Bronchial epithelial cell (primary cell): ENCODE measurements at regions not wholly inside any gene's neighbourhood (a gene's known extent, or its start where the extent isn't known, plus 50 kb on each side); places are given as distances from the start of the nearest gene placed in this dataset.
A peak's percentile ranks its signal among the peaks of the same experiment; 100 is the strongest.

ENCODE experiments used
- DNase-seq: peaks from one replicate; pipeline ENCODE4 v3.0.0-alpha.2; 2010; ENCODE audit warnings: low read depth
- FAIRE-seq: peaks from 2 replicates; lab custom pipeline; 2011; peaks lifted over from hg19 to GRCh38; lab: Jason Lieb, UNC
- H3K27me3 ChIP-seq: 2 replicates; pipeline ENCODE4 v1.5.1; 2011; ENCODE audit warnings: low read length; ENCODE audit not compliant: control insufficient read depth, insufficient read depth
- H3K36me3 ChIP-seq: 2 replicates; pipeline ENCODE4 v1.5.1; 2011; ENCODE audit warnings: low read length; ENCODE audit not compliant: control insufficient read depth, insufficient read depth
- H3K4me3 ChIP-seq: 2 replicates; pipeline ENCODE4 v1.5.1; 2011; ENCODE audit warnings: mild to moderate bottlenecking, low read depth, low read length, control low read depth
- CTCF ChIP-seq: IDR thresholded peaks from 2 replicates; pipeline ENCODE4 v1.5.1; 2011; ENCODE audit warnings: mild to moderate bottlenecking, moderate library complexity, low read length, control low read depth, inconsistent platforms; ENCODE audit not compliant: insufficient read depth, severe bottlenecking

- Histone ChIP-seq H3K36me3 (no peaks in the 10 kb centered on the region), H3K27me3 (peaks cover 2% of the 10 kb centered on the region), H3K4me3 (no peak overlapping the region)
- DNase-seq = peak; percentile 43
- TF ChIP-seq CTCF = no peak
- no peak for FAIRE-seq
Measured at GRCh38 chr5:42887097-42887496, 75.4 kb upstream of the SELENOP start.

GRCh38 chr5:42886635-42887034 lies 74.9 kb upstream of the SELENOP start:
- peaks cover 2% of the 10 kb centered on the region for H3K27me3 ChIP-seq
- no peak for TF ChIP-seq CTCF
- no peak for FAIRE-seq
- no peaks in the 10 kb centered on the region for H3K36me3 ChIP-seq
- no peak overlapping the region for H3K4me3 ChIP-seq
- no peak for DNase-seq

- no peak for TF ChIP-seq CTCF
- Histone ChIP-seq H3K27me3 (peaks cover 2% of the 10 kb centered on the region), H3K36me3 (no peaks in the 10 kb centered on the region), H3K4me3 (no peak overlapping the region)
- FAIRE-seq (no peak), DNase-seq (no peak)
Measured at GRCh38 chr5:42884326-42884725, 72.6 kb upstream of the SELENOP start.

GRCh38 chr5:42881416-42882117 lies 69.9 kb upstream of the SELENOP start:
- DNase-seq (no peak), FAIRE-seq (no peak)
- no peak for TF ChIP-seq CTCF
- Histone ChIP-seq H3K4me3 (no peak overlapping the region), H3K27me3 (peaks cover 2% of the 10 kb centered on the region), H3K36me3 (no peaks in the 10 kb centered on the region)

- DNase-seq (no peak), FAIRE-seq (no peak)
- Histone ChIP-seq H3K27me3 (peaks cover 2% of the 10 kb centered on the region), H3K36me3 (no peaks in the 10 kb centered on the region), H3K4me3 (no peak overlapping the region)
- TF ChIP-seq CTCF = no peak
Measured at GRCh38 chr5:42880496-42881150, 68.9 kb upstream of the SELENOP start.
